GM18505 (cell line): ENCODE measurements at regions not wholly inside any gene's neighbourhood (a gene's known extent, or its start where the extent isn't known, plus 50 kb on each side); places are given as distances from the start of the nearest gene placed in this dataset.
"Not testable (repeated sequence)": the region's sequence is repeated elsewhere in the genome, so short reads cannot be mapped to it uniquely, and the experiment has no call there.

ENCODE experiments used
- ATAC-seq: cut with Tn5 transposase; IDR thresholded peaks from one replicate; pipeline ENCODE4 v1.9.1; 2021; ENCODE audit not compliant: unreplicated experiment
- POLR2A ChIP-seq: IDR thresholded peaks from 4 replicates; pipeline ENCODE4 v1.6.1; 2011; ENCODE audit warnings: borderline replicate concordance; ENCODE audit not compliant: insufficient read depth, insufficient read length; ENCODE audit errors: extremely low read depth

- no peak for ATAC-seq
- no peak for TF ChIP-seq POLR2A
These were observed 242.7 kb downstream of the MID1IP1 start for GRCh38 chrX:39043838-39044550.

DNA sequence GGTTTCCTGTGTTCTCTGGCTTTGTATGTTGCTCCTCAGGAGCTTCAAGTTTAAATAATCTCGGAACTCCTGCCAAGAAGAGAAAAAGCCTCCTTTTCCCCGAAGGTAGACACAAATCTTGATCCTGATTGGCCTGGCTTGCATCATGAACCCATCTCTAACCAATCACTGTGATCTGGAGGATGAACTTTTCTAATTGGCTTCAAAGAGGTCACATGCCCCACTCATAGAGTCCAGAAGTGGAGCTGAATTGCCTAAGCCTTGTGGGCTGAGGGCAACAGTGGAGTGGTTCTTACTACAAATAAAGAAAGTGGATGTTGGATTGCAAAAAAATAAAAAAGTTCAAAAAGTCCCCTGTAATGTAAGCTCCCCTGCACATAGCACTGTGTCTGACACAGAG, 245.9 kb downstream of the MID1IP1 start:
- no peak for TF ChIP-seq POLR2A

DNA sequence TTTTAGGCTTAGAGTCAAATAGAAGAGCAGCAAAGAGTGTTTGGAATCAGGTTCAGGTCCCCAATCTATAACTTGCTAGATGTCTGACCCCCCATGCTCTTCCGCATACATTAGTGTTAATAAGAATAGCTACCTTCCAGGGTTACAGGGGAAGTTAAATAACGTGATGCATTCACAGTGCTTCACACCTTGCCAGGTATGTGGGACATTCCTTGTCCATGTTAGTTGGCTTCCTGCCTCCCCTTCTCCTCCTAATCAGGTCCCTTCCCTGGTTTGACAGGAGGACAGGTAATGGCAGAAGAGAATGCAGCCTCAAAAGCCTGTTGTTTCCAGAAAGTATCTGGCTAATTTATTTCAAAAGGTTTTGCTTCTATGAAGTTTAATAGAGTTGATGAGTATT, 248.7 kb downstream of the MID1IP1 start:
- TF ChIP-seq POLR2A, result no peak
- ATAC-seq, result no peak

More for the DNA sequence above, 245.9 kb downstream of the MID1IP1 start:
- ATAC-seq, result no peak

DNA sequence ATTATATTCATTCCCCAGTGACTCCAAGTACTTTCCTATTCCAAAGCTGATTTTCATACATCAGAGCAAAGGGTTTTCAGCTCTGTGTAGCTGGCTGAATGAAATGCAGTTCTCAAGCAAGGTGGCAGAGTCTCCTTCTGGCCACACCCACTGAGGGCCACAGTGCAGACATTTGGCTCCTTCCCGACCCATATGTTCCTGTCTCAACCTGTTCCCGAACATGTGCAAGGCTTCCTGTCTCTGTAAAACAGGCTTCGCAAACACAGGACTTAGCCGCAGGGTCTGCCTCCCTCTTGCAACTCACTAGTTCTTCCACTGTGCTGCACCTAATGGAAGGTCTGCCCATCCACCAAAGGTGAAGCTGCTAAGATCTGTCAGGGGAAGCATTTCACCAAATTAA, 249.2 kb downstream of the MID1IP1 start:
- ATAC-seq, result no peak
- TF ChIP-seq POLR2A, result no peak

DNA sequence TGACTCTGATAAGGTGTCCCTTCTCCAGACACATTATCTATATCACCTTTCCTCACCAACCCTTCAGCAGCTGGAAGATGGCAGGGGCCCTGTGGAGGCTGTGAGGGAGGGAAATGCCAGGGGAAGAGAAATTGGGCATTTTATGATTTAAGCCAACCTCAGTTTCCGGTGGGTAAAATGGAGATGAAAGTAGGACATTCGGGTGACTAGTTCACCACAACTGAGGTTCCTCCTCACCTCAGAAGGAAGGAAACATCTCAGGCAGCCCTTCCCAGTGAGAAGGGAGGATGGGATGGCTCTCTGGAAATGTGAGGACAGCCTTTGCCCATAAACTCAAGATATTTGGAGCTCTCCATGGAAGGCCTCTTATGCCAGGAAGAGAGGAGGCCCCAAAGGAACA, 251.5 kb downstream of the MID1IP1 start:
- no peak for TF ChIP-seq POLR2A
- ATAC-seq, result no peak

DNA sequence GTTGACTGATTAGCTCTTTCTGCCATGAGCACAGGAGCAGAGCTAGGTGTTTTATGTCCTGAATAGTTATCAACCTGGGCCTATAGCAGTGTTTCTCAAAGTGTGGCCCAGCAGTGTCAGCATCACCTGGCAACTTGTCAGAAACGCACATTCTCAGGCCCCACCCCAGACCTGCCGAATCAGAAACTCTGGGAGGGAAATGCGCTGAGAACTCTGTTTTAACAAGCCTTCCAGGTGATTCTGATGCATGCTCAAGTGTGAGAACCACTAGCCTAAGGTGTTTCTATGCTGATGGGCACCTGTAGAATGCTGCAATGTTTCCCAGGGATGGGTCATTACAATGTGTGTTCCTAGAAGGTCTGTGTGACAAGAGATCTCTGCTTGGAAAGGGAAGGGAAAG, 257.5 kb downstream of the MID1IP1 start:
- no peak for ATAC-seq
- no peak for TF ChIP-seq POLR2A

GRCh38 chrX:39059866-39060265, 258.6 kb downstream of the MID1IP1 start:
- ATAC-seq, result no peak
- no peak for TF ChIP-seq POLR2A

DNA sequence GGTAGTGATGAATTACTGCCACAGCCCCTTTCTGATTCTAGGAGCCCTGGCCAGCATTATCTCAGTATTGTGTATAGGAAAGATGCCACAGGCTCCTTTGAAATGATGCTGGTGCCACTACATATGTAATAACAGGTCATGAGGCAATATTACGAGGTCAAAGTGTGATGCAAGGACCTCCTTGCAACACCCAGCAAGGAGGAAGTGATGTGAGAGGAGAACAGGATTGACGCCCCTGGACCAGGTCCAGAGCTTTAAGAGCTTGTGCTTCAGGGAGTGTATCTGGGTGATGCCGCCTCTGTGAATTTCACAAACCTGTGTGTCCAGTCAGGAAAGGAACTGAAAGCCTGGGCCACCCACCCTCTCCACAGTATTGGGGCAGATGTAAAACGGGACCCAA, 261.8 kb downstream of the MID1IP1 start:
- ATAC-seq, result no peak
- no peak for TF ChIP-seq POLR2A

DNA sequence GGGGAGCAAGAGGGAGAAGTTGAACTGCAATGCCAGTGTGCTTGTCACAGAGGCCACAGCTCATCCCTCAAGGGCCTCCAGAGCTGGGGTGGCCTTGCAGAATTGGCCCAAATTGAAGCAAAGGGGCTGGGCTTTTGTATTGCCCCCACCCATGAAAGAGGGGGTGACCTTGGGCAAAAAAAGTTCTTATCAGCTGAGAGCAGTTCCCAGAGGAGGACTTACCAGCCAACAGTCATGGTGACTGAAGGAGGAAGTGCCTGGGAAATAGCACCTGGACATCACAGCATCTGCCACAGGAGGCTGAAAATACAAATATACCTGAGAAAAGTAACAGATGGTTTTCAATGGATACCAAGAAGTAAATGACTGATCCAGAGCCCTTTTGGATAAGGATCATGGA, 262.4 kb downstream of the MID1IP1 start:
- ATAC-seq, result no peak
- no peak for TF ChIP-seq POLR2A

GRCh38 chrX:39065051-39065871, 264.0 kb downstream of the MID1IP1 start:
- TF ChIP-seq POLR2A, result no peak
- ATAC-seq, result no peak

DNA sequence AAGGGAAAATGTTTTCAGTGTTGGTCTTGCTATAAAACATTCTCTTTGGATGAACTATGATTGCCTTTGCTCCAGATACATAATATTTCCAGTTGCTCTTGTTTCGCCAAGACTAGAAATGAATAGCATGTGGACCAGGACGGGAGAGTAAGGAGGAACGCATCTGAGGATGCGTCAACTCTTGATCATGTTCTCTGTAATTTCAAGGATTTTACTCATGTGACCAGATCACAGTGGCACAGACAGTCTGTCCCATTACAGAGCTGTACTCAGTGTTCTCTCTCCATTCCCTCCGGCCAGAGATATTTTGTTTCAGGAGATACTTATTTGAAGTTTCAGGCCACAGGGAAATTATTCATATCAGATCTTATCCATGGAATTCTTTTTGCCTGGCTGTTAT, 266.6 kb downstream of the MID1IP1 start:
- ATAC-seq, result no peak
- no peak for TF ChIP-seq POLR2A

DNA sequence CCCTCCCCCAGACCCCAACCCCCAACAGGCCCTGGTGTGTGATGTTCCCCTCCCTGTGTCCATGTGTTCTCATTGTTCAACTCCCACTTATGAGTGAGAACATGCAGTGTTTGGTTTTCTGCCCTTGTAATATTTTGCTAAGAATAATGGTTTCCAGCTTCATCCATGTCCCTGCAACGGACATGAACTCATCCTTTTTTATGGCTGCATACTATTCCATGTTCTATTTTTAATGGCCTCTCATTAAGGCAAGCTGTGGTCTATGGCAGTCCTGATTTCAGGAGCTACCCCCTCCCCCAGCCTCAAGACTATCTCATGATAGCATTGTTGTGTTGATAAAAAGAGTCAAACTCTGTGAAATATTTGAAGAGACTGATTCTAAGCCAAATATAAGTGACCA, 267.4 kb downstream of the MID1IP1 start:
- ATAC-seq, result not testable (repeated sequence)

- ATAC-seq, result no peak
- TF ChIP-seq POLR2A, result no peak
These were observed 268.8 kb downstream of the MID1IP1 start for GRCh38 chrX:39070009-39070408.

DNA sequence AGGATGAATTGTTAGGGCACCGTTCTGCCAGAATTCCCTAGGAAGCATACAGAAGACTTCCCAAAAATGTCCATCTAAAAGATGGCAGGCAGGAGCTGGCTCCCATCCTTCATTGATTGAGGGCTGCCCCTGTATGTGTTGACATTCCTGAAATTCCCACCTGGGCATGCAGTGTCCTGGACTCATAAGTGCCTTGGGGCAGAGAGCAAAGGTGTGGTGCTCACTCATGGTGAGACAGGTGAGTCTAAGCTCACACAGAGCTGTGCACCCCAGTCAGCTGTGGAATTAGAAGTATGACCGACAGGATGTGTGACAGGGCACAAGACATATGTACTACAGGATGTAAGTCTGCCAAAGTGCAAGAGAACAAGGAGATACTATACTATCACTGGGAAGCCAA, 271.9 kb downstream of the MID1IP1 start:
- no peak for ATAC-seq
- TF ChIP-seq POLR2A, result no peak

- ATAC-seq, result no peak
- no peak for TF ChIP-seq POLR2A
These were observed 295.3 kb downstream of the MID1IP1 start for GRCh38 chrX:39096599-39096998.

GRCh38 chrX:39104745-39105144, 303.5 kb downstream of the MID1IP1 start:
- no peak for ATAC-seq
- TF ChIP-seq POLR2A, result no peak
